ENCODE measurements at regions not wholly inside any gene's neighbourhood (a gene's known extent, or its start where the extent isn't known, plus 50 kb on each side); places are given as distances from the start of the nearest gene placed in this dataset.

GRCh38 chr5:164358531-164359259 lies 853.3 kb downstream of the MAT2B start:
- DNase-seq: no peak

- DNase-seq: no peak
Measured at GRCh38 chr5:164359260-164360255, 854.1 kb downstream of the MAT2B start.

GRCh38 chr5:164360589-164360988 lies 855.2 kb downstream of the MAT2B start:
- no peak for DNase-seq

- DNase-seq: no peak
Measured at GRCh38 chr5:164361986-164362385, 856.6 kb downstream of the MAT2B start.

- no peak for DNase-seq
Measured at GRCh38 chr5:164362835-164363234, 857.4 kb downstream of the MAT2B start.

- no peak for DNase-seq
Measured at GRCh38 chr5:164364237-164365208, 859.1 kb downstream of the MAT2B start.

- no peak for DNase-seq
Measured at GRCh38 chr5:164370841-164371240, 865.4 kb downstream of the MAT2B start.

- no peak for DNase-seq
Measured at GRCh38 chr5:164372892-164373291, 867.5 kb downstream of the MAT2B start.

- no peak for DNase-seq
Measured at GRCh38 chr5:164373876-164374275, 868.5 kb downstream of the MAT2B start.

GRCh38 chr5:164375051-164375450 lies 869.6 kb downstream of the MAT2B start:
- no peak for DNase-seq

GRCh38 chr5:164376843-164377242 lies 871.4 kb downstream of the MAT2B start:
- no peak for DNase-seq

- DNase-seq: no peak
Measured at GRCh38 chr5:164377746-164378145, 872.3 kb downstream of the MAT2B start.

GRCh38 chr5:164383662-164384061 lies 878.2 kb downstream of the MAT2B start:
- DNase-seq: no peak

GRCh38 chr5:164392531-164392930 lies 887.1 kb downstream of the MAT2B start:
- no peak for DNase-seq

GRCh38 chr5:164394686-164395194 lies 889.3 kb downstream of the MAT2B start:
- no peak for DNase-seq

- no peak for DNase-seq
Measured at GRCh38 chr5:164412531-164412930, 907.1 kb downstream of the MAT2B start.

- no peak for DNase-seq
Measured at GRCh38 chr5:164420161-164420560, 914.7 kb downstream of the MAT2B start.

GRCh38 chr5:164422400-164422799 lies 917.0 kb downstream of the MAT2B start:
- DNase-seq: no peak

GRCh38 chr5:164431634-164432304 lies 926.4 kb downstream of the MAT2B start:
- no peak for DNase-seq

- no peak for DNase-seq
Measured at GRCh38 chr5:164433106-164433870, 927.9 kb downstream of the MAT2B start.

- no peak for DNase-seq
Measured at GRCh38 chr5:164435576-164435975, 930.2 kb downstream of the MAT2B start.
